GM12874 (cell line): ENCODE measurements at regions not wholly inside any gene's neighbourhood (a gene's known extent, or its start where the extent isn't known, plus 50 kb on each side); places are given as distances from the start of the nearest gene placed in this dataset.

ENCODE experiments used
- CTCF ChIP-seq: IDR thresholded peaks from 2 replicates; pipeline ENCODE4 v1.5.1; 2011; ENCODE audit warnings: low read depth, mild to moderate bottlenecking, control low read depth, low read length, moderate library complexity; ENCODE audit not compliant: insufficient read depth

DNA sequence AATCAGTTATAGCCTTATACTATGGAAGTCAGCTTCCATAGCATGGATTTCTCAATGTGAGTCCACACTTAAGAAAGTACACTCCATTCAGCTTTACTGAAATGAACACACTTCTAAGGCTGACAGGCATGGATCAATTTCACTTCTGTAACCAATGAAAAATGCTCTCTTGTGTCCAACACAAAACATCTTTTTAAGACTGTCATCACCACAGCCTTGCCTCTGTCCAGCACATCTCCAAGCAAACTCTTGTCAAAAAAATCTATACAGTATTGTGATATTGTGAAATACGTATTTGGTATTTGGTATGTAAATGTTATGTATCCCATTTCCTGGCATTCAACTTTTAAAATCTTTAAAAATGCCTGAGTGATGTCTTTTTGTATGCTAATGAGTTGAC is 208.7 kb downstream of the RAP2B start:
- no peak for TF ChIP-seq CTCF

GRCh38 chr3:153372326-153372725 is 210.3 kb downstream of the RAP2B start:
- no peak for TF ChIP-seq CTCF

DNA sequence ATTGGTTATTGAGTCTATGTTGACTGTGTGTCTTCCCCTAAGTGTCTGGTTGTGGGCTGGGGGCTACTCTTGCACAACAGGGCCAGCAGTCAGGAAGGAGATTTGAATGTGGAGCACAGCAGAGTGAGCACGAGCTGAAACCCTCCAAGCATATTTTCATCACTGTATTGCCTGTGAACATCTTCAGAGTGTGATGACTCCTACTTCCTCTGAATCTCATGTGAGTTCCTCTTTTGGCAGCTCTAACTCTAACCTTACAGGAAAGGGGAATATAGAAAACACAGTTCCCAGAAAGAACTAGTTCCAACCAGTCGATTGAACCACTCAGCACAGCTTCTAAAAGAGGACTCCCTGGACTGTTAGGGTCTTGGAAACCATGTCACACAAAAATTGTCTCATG is 211.6 kb downstream of the RAP2B start:
- TF ChIP-seq CTCF, result no peak

DNA sequence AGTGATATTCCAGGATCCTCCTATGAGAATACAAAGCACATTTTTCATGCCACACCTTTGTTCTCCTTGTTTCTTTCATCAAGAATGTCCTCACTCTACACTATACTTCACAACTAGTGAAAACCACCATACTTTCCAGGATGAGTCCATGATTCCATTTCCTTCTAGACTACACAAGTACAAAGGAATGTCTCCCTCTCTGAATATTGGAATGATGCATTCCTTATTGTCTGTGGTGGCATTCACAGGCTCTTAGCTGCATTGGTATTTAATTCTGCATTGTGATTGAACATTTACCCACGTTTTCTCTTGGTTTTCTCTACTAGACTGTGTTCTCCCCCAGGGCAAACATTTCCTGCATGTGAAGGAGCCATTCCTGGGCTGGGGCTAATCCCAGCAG is 217.5 kb downstream of the RAP2B start:
- no peak for TF ChIP-seq CTCF

GRCh38 chr3:153385343-153385742 is 223.3 kb downstream of the RAP2B start:
- no peak for TF ChIP-seq CTCF

DNA sequence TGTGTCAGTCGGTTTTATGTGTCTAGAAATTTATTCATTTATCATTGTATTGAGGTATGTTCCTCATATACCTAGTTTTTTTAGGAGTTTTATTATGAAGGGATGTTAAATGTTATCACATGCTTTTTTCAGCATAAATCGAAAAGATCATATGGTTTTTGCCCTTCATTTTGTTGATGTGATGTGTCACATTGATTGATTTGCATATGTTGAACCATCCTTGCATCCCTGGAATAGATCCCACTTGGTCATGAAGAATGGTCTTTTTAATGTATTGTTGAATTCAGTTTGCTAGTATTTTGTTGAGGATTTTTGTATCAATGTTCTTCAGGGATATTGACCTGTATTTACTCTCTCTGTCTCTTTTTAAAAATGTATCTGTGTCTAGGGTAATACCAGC is 230.3 kb downstream of the RAP2B start:
- no peak for TF ChIP-seq CTCF

DNA sequence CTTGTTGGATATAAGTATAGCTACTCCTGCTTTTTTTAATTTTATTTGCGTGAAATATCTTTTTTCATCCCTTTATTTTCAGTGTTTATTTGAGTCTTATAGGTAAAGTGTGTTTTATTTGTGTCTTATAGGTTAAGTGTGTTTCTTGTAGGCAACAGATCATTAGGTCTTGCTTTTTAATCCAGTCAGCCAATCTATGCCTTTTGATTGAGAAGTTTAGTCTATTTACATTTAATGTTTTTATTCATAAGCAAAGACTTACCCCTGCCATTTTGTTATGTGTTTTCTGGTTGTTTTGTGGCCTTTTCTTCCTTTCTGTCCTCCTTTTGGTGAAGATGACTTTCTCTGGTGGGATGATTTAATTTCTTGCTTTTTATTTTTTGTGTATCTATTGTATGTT is 232.0 kb downstream of the RAP2B start:
- TF ChIP-seq CTCF, result no peak

GRCh38 chr3:153396581-153396980 is 234.6 kb downstream of the RAP2B start:
- TF ChIP-seq CTCF, result no peak
